H1 (cell line): ENCODE measurements at regions not wholly inside any gene's neighbourhood (a gene's known extent, or its start where the extent isn't known, plus 50 kb on each side); places are given as distances from the start of the nearest gene placed in this dataset.

Experiments
- ASH2L ChIP-seq: fragments of 200-600, 300-600 bp; sonication (generic); IDR thresholded peaks from one replicate; pipeline ENCODE4 v1.7.1; 2017; ENCODE audit warnings: low read length
- BACH1 ChIP-seq: IDR thresholded peaks from 2 replicates; pipeline ENCODE4 v1.6.1; 2012; ENCODE audit warnings: low read length, improper control_type of control experiment
- CHD7 ChIP-seq: fragments of 300-600 bp; sonication (generic); IDR thresholded peaks from 2 replicates; pipeline ENCODE4 v1.7.1; 2012; ENCODE audit warnings: low read length, moderate library complexity, mild to moderate bottlenecking, inconsistent platforms; ENCODE audit not compliant: insufficient replicate concordance
- CREB1 ChIP-seq: IDR thresholded peaks from 2 replicates; pipeline ENCODE4 v1.6.1; 2012; ENCODE audit warnings: inconsistent platforms
- HDAC6 ChIP-seq: IDR thresholded peaks from one replicate; pipeline ENCODE4 v1.7.1; 2012; ENCODE audit warnings: low read depth, mild to moderate bottlenecking, inconsistent platforms, low read length, moderate library complexity

GRCh38 chr2:128901572-128902391 lies 583.1 kb upstream of the HS6ST1 start (continued):
- TF ChIP-seq HDAC6 (no peak), CHD7 (no peak), BACH1 (no peak), CREB1 (no peak), ASH2L (no peak)
